ENCODE measurements at regions not wholly inside any gene's neighbourhood (a gene's known extent, or its start where the extent isn't known, plus 50 kb on each side); places are given as distances from the start of the nearest gene placed in this dataset.

DNA sequence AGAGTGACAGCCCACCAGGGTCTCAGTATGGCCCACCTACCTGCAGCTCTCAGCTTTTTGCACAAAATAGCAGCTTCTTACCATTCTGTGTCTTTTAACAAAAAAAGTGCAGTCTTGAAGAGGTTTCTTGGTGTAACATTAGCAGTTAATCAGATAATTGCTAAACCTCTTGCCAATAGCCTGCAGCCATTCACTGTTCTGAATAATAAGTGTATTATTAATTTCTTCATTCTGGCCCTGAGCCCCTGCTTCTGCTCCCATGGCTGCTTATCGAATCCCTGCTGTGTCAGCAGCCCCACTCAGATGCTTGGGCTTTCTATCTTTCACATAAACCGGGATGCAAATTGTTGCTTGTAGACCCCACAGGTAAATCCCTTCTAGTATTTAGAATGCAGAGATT is 485.9 kb downstream of the CAAP1 start:
- Histone ChIP-seq H3K79me1 (ENCODE audit: low read depth, low read length) (no peaks in the 10 kb centered on the region), H2AFZ (ENCODE audit: low read length) (no peak overlapping the region), H3K79me2 (ENCODE audit: control insufficient read depth in 1 of 2, insufficient read depth in 2 of 2, low read length in 2 of 2) (no peaks in the 10 kb centered on the region), H3K27me3 (replicated peaks in 1 of 4; ENCODE audit: control insufficient read depth in 3 of 4, extremely low read depth in 1 of 4, insufficient read depth in 3 of 4, low read length in 3 of 4) (no peaks in the 10 kb centered on the region), H4K20me1 (replicated peaks in 1 of 2; ENCODE audit: control insufficient read depth in 1 of 2, insufficient read depth in 2 of 2, low read length in 2 of 2) (no peaks in the 10 kb centered on the region), H2BK5ac (ENCODE audit: low read depth, low read length) (no peak overlapping the region), H4K8ac (ENCODE audit: extremely low read depth, insufficient read depth, low read length) (no peak overlapping the region), H3K4ac (replicated peaks; ENCODE audit: insufficient read length, low read depth, low read length) (no peak overlapping the region), H2BK120ac (replicated peaks; ENCODE audit: low read depth, low read length) (no peak overlapping the region), H2BK12ac (ENCODE audit: low read depth, low read length) (no peak overlapping the region), H2BK20ac (ENCODE audit: low read length) (no peak overlapping the region), H3K23ac (ENCODE audit: insufficient read length) (no peak overlapping the region), H3K9me3 (ENCODE audit: insufficient read depth in 2 of 2, low read depth in 1 of 2, low read length in 1 of 2) (no peaks in the 10 kb centered on the region), H3K4me1 (replicated peaks in 1 of 4; ENCODE audit: control insufficient read depth in 3 of 4, insufficient read depth in 4 of 4, low read length in 3 of 4) (no peaks in the 10 kb centered on the region), H3K4me3 (ENCODE audit: extremely low read depth in 1 of 4, insufficient read depth in 2 of 4, low read depth in 3 of 4, low read length in 4 of 4) (no peak overlapping the region), H3K27ac (ENCODE audit: low read depth, low read length) (no peak overlapping the region), H3K18ac (ENCODE audit: extremely low read depth, low read length) (no peak overlapping the region), H3K23me2 (ENCODE audit: low read depth, low read length) (no peaks in the 10 kb centered on the region), H2AK5ac (ENCODE audit: low read depth, low read length) (no peak overlapping the region), H3K36me3 (ENCODE audit: control insufficient read depth in 2 of 4, insufficient read depth in 4 of 4, low read length in 3 of 4) (no peaks in the 10 kb centered on the region), H3K56ac (replicated peaks; ENCODE audit: insufficient read length, low read depth, low read length) (no peak overlapping the region), H4K91ac (replicated peaks; ENCODE audit: insufficient read length, low read length) (no peak overlapping the region), H3K14ac (ENCODE audit: insufficient read length) (no peak overlapping the region), H3K4me2 (ENCODE audit: insufficient read depth in 1 of 2, low read depth in 2 of 2, low read length in 2 of 2) (no peak overlapping the region), H3K9ac (replicated peaks in 1 of 4; ENCODE audit: extremely low read depth in 1 of 4, low read depth in 3 of 4, low read length in 3 of 4) (no peak overlapping the region), H2BK15ac (ENCODE audit: low read length) (no peak overlapping the region), H4K5ac (ENCODE audit: insufficient read length, low read depth, low read length) (no peak overlapping the region)
- DNase-seq (ENCODE audit: low read depth in 1 of 2, low spot score in 2 of 2), result no peak
- ChIA-PET POLR2A (ENCODE audit: partially characterized antibody) (no interaction called here), CTCF (ENCODE audit: partially characterized antibody) (interaction anchor here (1.2 kb wide), 1 partner anchor 96 kb away, joined by 3 read pairs; no protein-coding TSS in a partner anchor)
- FAIRE-seq, result no peak
- WGBS, 2 experiments (ENCODE audit: extremely low coverage in 1 of 2, insufficient coverage in 1 of 2, insufficient read length in 1 of 2, insufficient replicate concordance in 2 of 2, low coverage in 1 of 2, low lambda C conversion rate in 2 of 2, missing lambda C conversion rate in 1 of 2), result 95% methylated on average over 2 of the region's 2 CpGs; no CpG with 5 or more reads in 1 of the 2 experiments
- TF ChIP-seq CREB1 (IDR thresholded peaks at IDR 0.05) (no peak), CHD1 (IDR thresholded peaks at IDR 0.05; ENCODE audit: low read depth, low read length) (no peak), ASH2L (IDR thresholded peaks at IDR 0.05; ENCODE audit: low read length) (no peak), SIN3A (conservative IDR thresholded peaks at IDR 0.05 in 1 of 2, IDR thresholded peaks at IDR 0.05 in 1 of 2; ENCODE audit: low read depth in 1 of 2, low read length in 2 of 2) (no peak), NRF1 (IDR thresholded peaks at IDR 0.05; ENCODE audit: low read depth, low read length) (no peak), KDM1A (IDR thresholded peaks at IDR 0.05; ENCODE audit: borderline replicate concordance, low read length) (no peak), SUZ12 (IDR thresholded peaks at IDR 0.05; ENCODE audit: low read length) (no peak), RXRA (IDR thresholded peaks at IDR 0.05; ENCODE audit: insufficient read depth, low read depth, low read length) (no peak), TBP (IDR thresholded peaks at IDR 0.05; ENCODE audit: low read depth, low read length) (no peak), CEBPB (IDR thresholded peaks at IDR 0.05; ENCODE audit: low read depth, low read length) (no peak), FOSL1 (IDR thresholded peaks at IDR 0.05; ENCODE audit: insufficient read depth, low read depth, low read length) (no peak)
